CD14-positive monocyte (primary cell): ENCODE measurements at regions not wholly inside any gene's neighbourhood (a gene's known extent, or its start where the extent isn't known, plus 50 kb on each side); places are given as distances from the start of the nearest gene placed in this dataset.

Experiments
- DNase-seq, 3 donors: peaks; one replicate each; pipeline ENCODE4 v3.0.0-alpha.2; 2011 to 2022
- H2AFZ ChIP-seq: 2 replicates; pipeline ENCODE4 v1.6.0; 2012; ENCODE audit warnings: mild to moderate bottlenecking, low read depth, low read length, inconsistent platforms; ENCODE audit not compliant: insufficient read depth, poor library complexity, severe bottlenecking
- H3K27ac ChIP-seq, 2 donors: 1 replicate in 1 of 2; 2 replicates in 1 of 2; pipeline ENCODE4 v1.5.1; 2012 to 2013; ENCODE audit warnings: low read length in 2 of 2, control low read depth in 1 of 2, inconsistent platforms in 1 of 2, low read depth in 1 of 2, mild to moderate bottlenecking in 1 of 2
- H3K27me3 ChIP-seq, 2 donors: one replicate each; pipeline versions ENCODE4 v1.6.0 to v1.6.1; 2011 to 2013; ENCODE audit warnings: low read length in 2 of 2; ENCODE audit not compliant: control insufficient read depth in 2 of 2, insufficient read depth in 2 of 2
- H3K36me3 ChIP-seq, 2 donors: replicated peaks in 1 of 2; 1 replicate in 1 of 2; 2 replicates in 1 of 2; pipeline versions ENCODE4 v1.5.1 to v1.6.1; 2012 to 2013; ENCODE audit warnings: low read length in 2 of 2, control low read depth in 1 of 2, inconsistent platforms in 1 of 2, mild to moderate bottlenecking in 1 of 2; ENCODE audit not compliant: insufficient read depth in 2 of 2, control insufficient read depth in 1 of 2
- H3K4me1 ChIP-seq, 2 donors: 1 replicate in 1 of 2; 2 replicates in 1 of 2; pipeline versions ENCODE4 v1.5.1 to v1.6.1; 2012 to 2013; ENCODE audit warnings: low read length in 2 of 2, control low read depth in 1 of 2, inconsistent platforms in 1 of 2, mild to moderate bottlenecking in 1 of 2, moderate library complexity in 1 of 2; ENCODE audit not compliant: insufficient read depth in 2 of 2, control insufficient read depth in 1 of 2
- H3K4me2 ChIP-seq: replicated peaks from 2 replicates; pipeline ENCODE3; 2012; ENCODE audit warnings: low read length, moderate library complexity, mild to moderate bottlenecking; ENCODE audit not compliant: poor library complexity, severe bottlenecking; ENCODE audit errors: extremely low read depth
- H3K4me3 ChIP-seq, 3 experiments: fragments of 200-600 bp in 1 of 3; sonication (generic) in 1 of 3; replicated peaks in 1 of 3; 1 replicate in 2 of 3; 2 replicates in 1 of 3; pipeline ENCODE4 v1.5.1; 2011 to 2013; ENCODE audit warnings: low read length in 3 of 3, mild to moderate bottlenecking in 3 of 3, control low read depth in 2 of 3, low read depth in 2 of 3, inconsistent platforms in 1 of 3, moderate library complexity in 1 of 3
- H3K79me2 ChIP-seq: 2 replicates; pipeline ENCODE4 v1.6.0; 2012; ENCODE audit warnings: mild to moderate bottlenecking, control low read depth, inconsistent platforms, low read length, moderate library complexity; ENCODE audit not compliant: insufficient read depth
- H3K9ac ChIP-seq: 2 replicates; pipeline ENCODE4 v1.6.0; 2017; ENCODE audit warnings: low read length, mild to moderate bottlenecking; ENCODE audit not compliant: insufficient read depth, poor library complexity, severe bottlenecking
- H3K9me3 ChIP-seq, 2 donors: replicated peaks in 1 of 2; 1 replicate in 1 of 2; 2 replicates in 1 of 2; pipeline versions ENCODE4 v1.5.1 to v1.6.1; 2012 to 2013; ENCODE audit warnings: low read length in 2 of 2, control low read depth in 1 of 2; ENCODE audit not compliant: control insufficient read depth in 1 of 2, insufficient read depth in 1 of 2
- H4K20me1 ChIP-seq: 2 replicates; pipeline ENCODE4 v1.6.0; 2012; ENCODE audit warnings: mild to moderate bottlenecking, low read length, control low read depth, moderate library complexity; ENCODE audit not compliant: insufficient read depth
- H3K27ac Mint-ChIP-seq, 7 donors: one replicate each; pipeline ENCODE4 v1.8.0; 2020; ENCODE audit warnings: mild to moderate bottlenecking in 7 of 7, mixed read lengths in 7 of 7, moderate library complexity in 6 of 7, inconsistent platforms in 2 of 7
- H3K27me3 Mint-ChIP-seq, 3 donors: one replicate each; pipeline ENCODE4 v1.8.0; 2021 to 2022; ENCODE audit warnings: low read depth in 3 of 3, mild to moderate bottlenecking in 3 of 3, mixed read lengths in 3 of 3, moderate library complexity in 3 of 3, inconsistent platforms in 1 of 3
- H3K36me3 Mint-ChIP-seq, 2 donors: one replicate each; pipeline ENCODE4 v1.8.0; 2020; ENCODE audit warnings: mixed read lengths in 2 of 2, inconsistent platforms in 1 of 2, mild to moderate bottlenecking in 1 of 2
- H3K4me1 Mint-ChIP-seq: one replicate; pipeline ENCODE4 v1.8.0; 2020; ENCODE audit warnings: mild to moderate bottlenecking, mixed read lengths
- H3K4me3 Mint-ChIP-seq, 2 donors: one replicate each; pipeline ENCODE4 v1.8.0; 2020; ENCODE audit warnings: mild to moderate bottlenecking in 2 of 2, mixed read lengths in 2 of 2, moderate library complexity in 1 of 2
- H3K9me3 Mint-ChIP-seq, 7 donors: one replicate each; pipeline ENCODE4 v1.8.0; 2020 to 2022; ENCODE audit warnings: mixed read lengths in 7 of 7, mild to moderate bottlenecking in 6 of 7, moderate library complexity in 6 of 7, inconsistent platforms in 2 of 7
- WGBS: methylation state at CpG from one replicate; pipeline ENCODE4 v1.1.5; 2013; ENCODE audit warnings: missing lambda C conversion rate; ENCODE audit not compliant: insufficient coverage; 5-methylcytosine and 5-hydroxymethylcytosine counted together
- intact Hi-C, 2 donors: fragments of 100-400 bp; cut with micrococcal nuclease; formaldehyde crosslinking; loops; one replicate each; pipeline versions ENCODE4 v1.15.0 to v1.15.1; 2023
- TF ChIP-seq, protein P1 (sequence below): fragments of 200-600 bp; IDR thresholded peaks from one replicate; pipeline ENCODE4 v1.8.0; 2022; ENCODE audit warnings: antibody characterized with exemption, mild to moderate bottlenecking

DNA sequence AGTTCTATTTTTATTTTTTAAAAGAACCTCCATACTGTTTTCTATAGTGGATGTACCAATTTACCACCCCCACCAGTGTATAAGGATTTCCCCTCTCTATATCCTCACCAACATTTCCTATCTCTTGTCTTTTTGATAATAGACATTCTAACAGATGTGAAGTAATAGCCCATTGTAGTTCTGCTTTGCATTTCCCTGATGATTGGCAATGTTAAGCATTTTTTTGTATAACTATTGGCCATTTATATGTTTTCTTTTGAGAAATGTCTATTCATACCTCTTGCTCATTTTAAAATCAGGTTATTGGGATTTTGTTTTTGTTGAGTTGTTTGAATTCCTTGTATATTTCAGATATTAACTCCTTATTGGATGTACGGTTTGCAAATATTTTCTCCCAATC lies 251.1 kb upstream of the HTR2C start:
- H3K27ac ChIP-seq: no peak overlapping the region
- TF ChIP-seq, protein P1, sequence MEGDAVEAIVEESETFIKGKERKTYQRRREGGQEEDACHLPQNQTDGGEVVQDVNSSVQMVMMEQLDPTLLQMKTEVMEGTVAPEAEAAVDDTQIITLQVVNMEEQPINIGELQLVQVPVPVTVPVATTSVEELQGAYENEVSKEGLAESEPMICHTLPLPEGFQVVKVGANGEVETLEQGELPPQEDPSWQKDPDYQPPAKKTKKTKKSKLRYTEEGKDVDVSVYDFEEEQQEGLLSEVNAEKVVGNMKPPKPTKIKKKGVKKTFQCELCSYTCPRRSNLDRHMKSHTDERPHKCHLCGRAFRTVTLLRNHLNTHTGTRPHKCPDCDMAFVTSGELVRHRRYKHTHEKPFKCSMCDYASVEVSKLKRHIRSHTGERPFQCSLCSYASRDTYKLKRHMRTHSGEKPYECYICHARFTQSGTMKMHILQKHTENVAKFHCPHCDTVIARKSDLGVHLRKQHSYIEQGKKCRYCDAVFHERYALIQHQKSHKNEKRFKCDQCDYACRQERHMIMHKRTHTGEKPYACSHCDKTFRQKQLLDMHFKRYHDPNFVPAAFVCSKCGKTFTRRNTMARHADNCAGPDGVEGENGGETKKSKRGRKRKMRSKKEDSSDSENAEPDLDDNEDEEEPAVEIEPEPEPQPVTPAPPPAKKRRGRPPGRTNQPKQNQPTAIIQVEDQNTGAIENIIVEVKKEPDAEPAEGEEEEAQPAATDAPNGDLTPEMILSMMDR: no peak
- no peak overlapping the region for H3K27ac Mint-ChIP-seq
- H3K36me3 Mint-ChIP-seq: no peaks in the 10 kb centered on the region
- H3K4me1 Mint-ChIP-seq: no peaks in the 10 kb centered on the region
- DNase-seq: no peak
- H3K36me3 ChIP-seq: no peaks in the 10 kb centered on the region
- H4K20me1 ChIP-seq: no peaks in the 10 kb centered on the region
- peaks cover 0 to 6% (median 0%) of the 10 kb centered on the region in 7 donors for H3K9me3 Mint-ChIP-seq
- H3K4me1 ChIP-seq: no peaks in the 10 kb centered on the region
- WGBS: no CpG with 5 or more reads among the region's 1 CpG
- no peak overlapping the region for H3K4me2 ChIP-seq
- no peak overlapping the region for H3K4me3 Mint-ChIP-seq
- H3K9ac ChIP-seq: no peak overlapping the region
- H2AFZ ChIP-seq: no peak overlapping the region
- no peaks in the 10 kb centered on the region for H3K27me3 ChIP-seq
- peaks cover 4 to 5% of the 10 kb centered on the region in 2 donors for H3K9me3 ChIP-seq
- no peaks in the 10 kb centered on the region for H3K79me2 ChIP-seq
- intact Hi-C loops: no loop called here
- H3K4me3 ChIP-seq: no peak overlapping the region
- H3K27me3 Mint-ChIP-seq: no peaks in the 10 kb centered on the region

DNA sequence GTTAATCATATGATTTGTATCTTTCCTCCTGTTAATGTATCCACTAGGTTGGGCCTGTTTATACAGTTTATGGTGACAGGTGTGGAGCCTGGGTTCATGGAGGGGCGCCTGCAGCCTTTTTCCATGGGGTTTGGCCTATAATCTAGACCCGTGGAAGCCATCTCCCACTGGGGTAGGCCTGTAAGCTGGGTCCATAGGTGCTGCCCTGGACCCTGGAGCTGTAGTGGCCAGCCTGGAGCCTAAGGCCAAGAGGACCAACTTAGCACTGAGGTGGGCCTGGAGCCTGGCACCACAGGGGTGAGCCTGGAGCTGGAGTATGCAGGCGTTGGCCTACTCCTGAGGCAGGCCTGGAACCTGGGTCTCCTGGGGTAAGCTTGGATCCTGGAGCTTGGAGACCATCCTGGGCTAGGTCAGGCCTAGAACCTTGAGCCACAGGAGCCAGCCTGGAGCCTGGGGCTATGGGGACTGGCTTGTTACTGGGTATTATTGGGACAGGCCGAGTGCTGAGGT lies 249.4 kb upstream of the HTR2C start:
- Histone ChIP-seq H3K79me2 (no peaks in the 10 kb centered on the region), H3K4me3 (no peak overlapping the region), H3K4me2 (no peak overlapping the region), H4K20me1 (no peaks in the 10 kb centered on the region), H3K4me1 (no peaks in the 10 kb centered on the region), H3K27me3 (no peaks in the 10 kb centered on the region), H3K36me3 (no peaks in the 10 kb centered on the region), H2AFZ (no peak overlapping the region), H3K9ac (no peak overlapping the region), H3K27ac (no peak overlapping the region), H3K9me3 (peaks cover 4 to 5% of the 10 kb centered on the region in 2 donors)
- TF ChIP-seq, protein P1: no peak
- H3K27ac Mint-ChIP-seq: no peak overlapping the region
- H3K4me1 Mint-ChIP-seq: no peaks in the 10 kb centered on the region
- no peak overlapping the region for H3K4me3 Mint-ChIP-seq
- H3K36me3 Mint-ChIP-seq: no peaks in the 10 kb centered on the region
- H3K9me3 Mint-ChIP-seq: peaks cover 0 to 6% (median 0%) of the 10 kb centered on the region in 7 donors
- H3K27me3 Mint-ChIP-seq: no peaks in the 10 kb centered on the region
- DNase-seq: no peak
- intact Hi-C loops: no loop called here
- WGBS: no CpG with 5 or more reads among the region's 4 CpGs
